ENCODE measurements at regions not wholly inside any gene's neighbourhood (a gene's known extent, or its start where the extent isn't known, plus 50 kb on each side); places are given as distances from the start of the nearest gene placed in this dataset.
"Not testable (repeated sequence)": the region's sequence is repeated elsewhere in the genome, so short reads cannot be mapped to it uniquely, and the experiment has no call there.

GRCh38 chr5:15346738-15347137 lies 153.2 kb upstream of the FBXL7 start:
- DNase-seq (ENCODE audit: low read depth in 4 of 4, low spot score in 3 of 4), result no peak

DNA sequence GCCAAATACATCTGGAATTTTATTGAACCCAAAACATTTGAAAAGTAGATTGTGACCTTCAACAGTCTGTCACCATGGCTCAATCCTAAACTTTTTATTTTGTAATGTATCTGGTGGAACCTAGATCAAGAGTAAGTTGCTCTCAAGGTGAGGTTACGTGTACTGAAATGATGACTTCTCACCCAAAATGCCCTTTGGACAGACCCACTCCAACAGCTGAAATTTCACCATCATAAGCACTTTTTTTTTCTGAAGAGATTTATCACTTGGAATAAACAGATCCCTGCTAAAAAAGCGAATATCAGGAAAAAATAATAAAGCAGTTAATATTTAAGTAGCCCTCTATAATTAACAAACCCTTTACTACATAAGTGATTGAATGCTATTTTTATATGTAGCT lies 155.0 kb upstream of the FBXL7 start:
- no peak for DNase-seq (ENCODE audit: low read depth in 4 of 4, low spot score in 3 of 4)

- no peak for DNase-seq (ENCODE audit: low read depth in 4 of 4, low spot score in 3 of 4)
These were observed 161.4 kb upstream of the FBXL7 start for GRCh38 chr5:15338546-15338945.

GRCh38 chr5:15334551-15335266 lies 165.3 kb upstream of the FBXL7 start:
- DNase-seq (ENCODE audit: low read depth in 4 of 4, low spot score in 3 of 4), result no peak

GRCh38 chr5:15333091-15333490 lies 166.9 kb upstream of the FBXL7 start:
- DNase-seq (ENCODE audit: low read depth in 4 of 4, low spot score in 3 of 4), result no peak

- DNase-seq (ENCODE audit: low read depth in 4 of 4, low spot score in 3 of 4), result no peak
These were observed 173.0 kb upstream of the FBXL7 start for GRCh38 chr5:15326932-15327331.

GRCh38 chr5:15326471-15326870 lies 173.5 kb upstream of the FBXL7 start:
- no peak for DNase-seq (ENCODE audit: low read depth in 4 of 4, low spot score in 3 of 4)

DNA sequence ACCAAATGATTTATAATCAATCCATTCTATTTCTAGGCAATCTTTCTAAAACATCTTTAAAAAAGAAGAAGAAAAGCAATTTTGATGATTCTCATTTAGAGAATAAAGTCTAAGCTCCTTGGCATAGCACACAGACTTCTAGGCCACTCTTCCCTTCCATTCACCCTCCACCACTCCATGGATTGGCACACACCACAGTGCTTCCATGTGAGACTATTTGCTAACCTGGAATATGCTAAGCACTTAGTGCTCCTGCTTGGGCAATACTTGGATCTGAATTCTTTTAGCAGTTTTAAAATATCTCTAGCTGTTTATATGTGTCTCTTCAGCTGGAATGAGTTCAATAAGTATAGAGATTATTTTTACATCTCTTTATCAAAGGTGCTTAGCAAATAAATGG lies 177.6 kb upstream of the FBXL7 start:
- no peak for DNase-seq (ENCODE audit: low read depth in 4 of 4, low spot score in 3 of 4)

DNA sequence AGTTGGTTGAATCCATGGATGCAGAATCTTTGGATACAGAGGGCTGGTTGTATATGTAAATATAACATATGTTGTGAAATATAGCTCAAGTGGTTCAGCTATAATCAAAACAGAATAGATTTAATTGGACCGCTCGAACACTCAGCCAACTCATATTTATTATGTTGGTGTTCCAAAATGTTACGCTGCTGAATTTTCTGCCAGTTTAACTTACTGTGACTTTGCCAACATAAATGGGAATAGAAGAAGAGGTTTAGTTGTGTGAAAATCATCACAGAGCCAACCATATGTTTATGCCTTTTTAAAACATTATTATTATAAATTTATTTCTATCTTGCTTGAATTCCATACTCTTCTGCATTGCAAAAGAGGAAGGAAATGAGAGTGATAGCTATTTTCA lies 178.2 kb upstream of the FBXL7 start:
- DNase-seq (ENCODE audit: low read depth in 4 of 4, low spot score in 3 of 4), result no peak

GRCh38 chr5:15320871-15321270 lies 179.1 kb upstream of the FBXL7 start:
- no peak for DNase-seq (ENCODE audit: low read depth in 4 of 4, low spot score in 3 of 4)

DNA sequence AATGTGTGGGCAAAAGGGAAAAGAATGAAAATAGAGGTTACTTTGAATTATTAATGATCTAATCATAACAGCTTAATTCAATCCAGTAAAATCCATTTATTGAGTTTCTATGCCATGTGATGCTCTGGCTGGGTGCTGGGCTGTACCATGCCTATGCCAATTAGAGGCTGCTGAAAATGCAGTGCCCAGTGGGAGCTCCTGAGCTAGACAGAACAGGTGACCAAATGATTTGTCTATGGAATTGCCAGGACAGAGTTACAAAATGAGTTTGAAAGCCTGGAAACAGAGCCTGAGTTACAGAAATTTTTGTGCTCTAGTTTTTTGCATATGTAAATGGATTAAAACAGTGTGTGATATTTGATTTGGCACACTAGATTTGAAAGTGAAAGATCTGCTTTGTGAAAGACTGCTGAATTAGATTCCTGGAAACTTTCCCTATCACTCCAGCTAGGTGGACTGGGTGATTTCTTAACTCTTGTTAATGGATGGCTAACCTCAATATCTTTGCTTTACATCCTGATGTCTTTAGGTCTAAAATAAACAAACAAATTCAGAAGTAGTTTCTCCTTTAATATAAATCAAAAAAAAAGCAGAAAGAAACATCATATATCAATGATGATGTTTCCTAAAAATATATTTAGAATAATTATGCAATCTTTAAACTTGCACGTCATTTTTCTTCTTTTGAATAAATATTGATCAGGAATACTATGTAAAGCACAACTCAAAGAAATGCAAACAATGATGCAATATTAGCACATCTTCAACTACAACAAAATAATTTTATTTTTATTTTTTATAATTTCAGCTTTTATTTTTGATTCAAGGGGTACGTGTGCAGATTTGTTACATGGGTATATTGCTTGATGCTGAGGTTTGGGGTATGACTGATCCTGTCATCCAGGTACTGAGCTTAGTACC lies 194.8 kb upstream of the FBXL7 start:
- DNase-seq (ENCODE audit: low read depth in 4 of 4, low spot score in 3 of 4), result no peak

DNA sequence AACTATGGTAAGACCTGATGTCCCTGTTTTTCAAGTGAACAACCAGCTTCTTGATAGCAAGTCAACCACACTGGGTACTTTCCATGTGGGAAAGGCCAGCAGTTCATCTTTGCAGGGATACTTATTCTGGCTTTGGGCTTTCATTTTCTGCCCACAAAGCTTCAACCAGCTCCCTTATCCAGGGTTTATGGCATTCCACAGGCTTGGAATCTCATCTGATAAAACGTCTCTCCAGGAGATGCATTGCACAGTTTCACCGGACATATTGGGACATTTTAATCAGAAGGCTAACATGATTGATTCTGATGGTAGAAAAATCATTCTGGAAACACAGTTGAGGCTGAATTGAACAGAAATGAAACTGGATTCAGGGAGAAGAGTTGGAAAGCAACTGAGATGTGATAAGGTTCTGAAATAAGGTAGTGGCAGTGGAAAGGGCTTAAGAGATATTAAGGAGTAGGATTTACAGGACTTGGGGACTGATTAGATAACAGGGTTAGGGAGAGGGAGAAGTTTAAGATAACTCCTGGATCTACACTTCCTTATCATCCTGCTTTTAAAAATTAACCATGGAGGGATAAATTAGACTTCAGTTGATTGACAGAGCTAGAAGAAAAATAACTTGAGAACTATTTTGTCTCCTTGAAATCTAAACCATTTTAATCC lies 195.8 kb upstream of the FBXL7 start:
- no peak for DNase-seq (ENCODE audit: low read depth in 4 of 4, low spot score in 3 of 4)

DNA sequence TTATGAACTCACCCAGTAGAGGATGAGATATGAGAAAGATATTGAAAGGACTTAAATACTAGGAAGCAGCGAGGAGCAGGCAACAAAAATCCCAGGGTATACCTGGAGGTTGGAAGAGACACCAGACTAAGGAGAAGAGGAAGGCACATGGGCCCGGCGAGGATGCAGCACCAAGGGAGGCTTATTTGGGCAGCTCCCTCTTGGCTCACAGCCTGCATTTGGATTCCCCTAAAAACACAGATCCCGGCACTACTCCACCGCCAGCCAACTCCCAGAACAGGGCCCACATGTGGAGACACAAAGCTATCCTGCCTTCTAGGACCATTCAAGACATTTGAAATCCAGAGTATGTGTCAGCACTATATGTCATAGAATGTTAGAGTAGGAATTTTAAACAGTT lies 199.8 kb upstream of the FBXL7 start:
- DNase-seq (ENCODE audit: low read depth in 4 of 4, low spot score in 3 of 4), result no peak

- no peak for DNase-seq (ENCODE audit: low read depth in 4 of 4, low spot score in 3 of 4)
These were observed 209.0 kb upstream of the FBXL7 start for GRCh38 chr5:15290953-15291352.

DNA sequence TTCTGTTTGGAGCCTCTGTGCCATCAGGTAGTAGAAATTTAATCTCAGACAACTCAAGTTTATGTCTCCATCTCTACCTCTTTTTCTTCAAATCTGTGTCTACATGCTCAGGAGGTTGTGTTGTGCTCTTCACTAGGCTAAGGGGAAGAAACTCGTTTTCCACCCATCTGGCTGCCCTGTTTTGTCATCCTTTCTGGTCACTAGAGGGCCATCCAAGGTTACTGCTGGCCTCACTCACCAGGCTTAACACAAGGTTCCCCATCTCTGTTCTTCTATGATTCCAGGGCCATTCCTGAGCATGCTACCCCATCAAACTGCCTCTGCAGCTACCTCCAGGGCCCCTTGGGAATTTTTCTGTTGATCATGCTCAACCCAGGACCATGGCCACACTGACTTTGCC lies 213.3 kb upstream of the FBXL7 start:
- no peak for DNase-seq (ENCODE audit: low read depth in 4 of 4, low spot score in 3 of 4)

- peak in 2 of 4 donors; percentile 9 to 29 for DNase-seq (ENCODE audit: low read depth in 4 of 4, low spot score in 3 of 4)
These were observed 213.9 kb upstream of the FBXL7 start for GRCh38 chr5:15285901-15286583.

DNA sequence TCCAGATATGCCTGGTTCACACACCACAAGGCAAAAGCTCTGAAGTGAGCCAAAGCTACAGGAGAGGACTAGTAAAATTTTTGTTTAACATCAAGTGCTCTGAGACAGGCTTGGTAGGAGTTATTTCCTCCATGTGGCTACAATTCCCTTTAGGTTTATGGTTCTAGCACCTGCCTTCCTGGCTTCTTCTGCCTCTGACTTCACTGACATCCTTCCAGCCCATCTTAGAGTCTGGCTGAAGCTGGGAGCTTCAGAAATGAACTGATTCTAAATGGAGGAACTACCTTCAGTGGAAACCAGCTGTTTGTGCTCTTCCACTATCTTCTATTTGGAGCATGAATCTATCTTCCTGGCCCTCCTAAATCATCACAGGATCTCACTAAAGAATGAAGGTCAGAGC lies 215.3 kb upstream of the FBXL7 start:
- no peak for DNase-seq (ENCODE audit: low read depth in 4 of 4, low spot score in 3 of 4)

- no peak for DNase-seq (ENCODE audit: low read depth in 4 of 4, low spot score in 3 of 4)
These were observed 216.9 kb upstream of the FBXL7 start for GRCh38 chr5:15283076-15283475.

GRCh38 chr5:15282611-15283010 lies 217.4 kb upstream of the FBXL7 start:
- DNase-seq (ENCODE audit: low read depth in 4 of 4, low spot score in 3 of 4), result no peak

DNA sequence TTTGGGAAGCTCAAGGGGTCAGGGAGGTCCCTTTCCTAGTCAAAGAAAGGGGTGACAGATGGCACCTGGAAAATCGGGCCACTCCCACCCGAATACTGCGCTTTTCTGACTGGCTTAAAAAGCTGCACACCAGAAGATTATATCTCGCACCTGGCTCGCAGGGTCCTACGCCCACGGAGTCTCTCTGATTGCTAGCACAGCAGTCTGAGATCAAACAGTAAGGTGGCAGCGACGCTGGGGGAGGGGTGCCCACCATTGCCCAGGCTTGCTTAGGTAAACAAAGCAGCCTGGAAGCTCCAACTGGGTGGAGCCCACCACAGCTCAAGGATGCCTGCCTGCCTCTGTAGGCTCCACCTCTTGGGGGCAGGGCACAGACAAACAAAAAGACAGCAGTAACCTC lies 228.4 kb upstream of the FBXL7 start:
- not testable (repeated sequence) for DNase-seq (ENCODE audit: low read depth in 4 of 4, low spot score in 3 of 4)

- no peak for DNase-seq (ENCODE audit: low read depth in 4 of 4, low spot score in 3 of 4)
These were observed 232.0 kb upstream of the FBXL7 start for GRCh38 chr5:15267966-15268365.
